ENCODE measurements at regions not wholly inside any gene's neighbourhood (a gene's known extent, or its start where the extent isn't known, plus 50 kb on each side); places are given as distances from the start of the nearest gene placed in this dataset.

GRCh38 chr5:17432569-17432968 is 65.5 kb upstream of the TAF11L2 start:
- TF ChIP-seq CTCF (IDR thresholded peaks at IDR 0.05) = no peak
- no peak for TF ChIP-seq POLR2AphosphoS5 (IDR thresholded peaks at IDR 0.05)
- TF ChIP-seq POLR2A (IDR thresholded peaks at IDR 0.05) = no peak
- no peak for TF ChIP-seq EP300 (IDR thresholded peaks at IDR 0.05)
